IPS DF 6.9 (cell line): ENCODE measurements at regions not wholly inside any gene's neighbourhood (a gene's known extent, or its start where the extent isn't known, plus 50 kb on each side); places are given as distances from the start of the nearest gene placed in this dataset.

ENCODE experiments used
- DNase-seq: peaks from one replicate; pipeline ENCODE4 v3.0.0-alpha.2; 2013; ENCODE audit warnings: low read depth, low spot score
- H3K27ac ChIP-seq: one replicate; pipeline ENCODE4 v1.5.1; 2013; ENCODE audit warnings: low read length, control low read depth
- H3K27me3 ChIP-seq: 2 replicates; pipeline ENCODE4 v1.6.1; 2013; ENCODE audit warnings: mild to moderate bottlenecking, low read length; ENCODE audit not compliant: control insufficient read depth, insufficient read depth
- H3K36me3 ChIP-seq: 2 replicates; pipeline ENCODE4 v1.6.1; 2013; ENCODE audit warnings: low read length; ENCODE audit not compliant: control insufficient read depth, insufficient read depth
- H3K4me1 ChIP-seq: 2 replicates; pipeline ENCODE4 v1.6.1; 2013; ENCODE audit warnings: low read length; ENCODE audit not compliant: control insufficient read depth, insufficient read depth
- H3K4me3 ChIP-seq: 2 replicates; pipeline ENCODE4 v1.5.1; 2013; ENCODE audit warnings: mild to moderate bottlenecking, low read length
- H3K9me3 ChIP-seq: 2 replicates; pipeline ENCODE4 v1.6.1; 2013; ENCODE audit warnings: low read length, inconsistent platforms; ENCODE audit not compliant: control insufficient read depth, insufficient read depth
- WGBS: extraction: QIAGEN DNeasy Blood & Tissue Kit; methylation state at CpG from one replicate; pipeline ENCODE4 v1.1.7; 2013; ENCODE audit warnings: mixed read lengths, missing lambda C conversion rate; ENCODE audit not compliant: insufficient read length, insufficient coverage; 5-methylcytosine and 5-hydroxymethylcytosine counted together

- Histone ChIP-seq H3K36me3 (no peaks in the 10 kb centered on the region), H3K4me1 (peaks cover 4% of the 10 kb centered on the region), H3K27me3 (no peaks in the 10 kb centered on the region), H3K27ac (no peak overlapping the region), H3K9me3 (no peaks in the 10 kb centered on the region; the same call in 1 of the 2 replicates), H3K4me3 (no peak overlapping the region)
- no CpG with 5 or more reads among the region's 2 CpGs for WGBS
- no peak for DNase-seq
Observed at GRCh38 chr5:34517249-34517648, 138.9 kb upstream of the RAI14 start.

- no peak for DNase-seq
- Histone ChIP-seq H3K9me3 (no peaks in the 10 kb centered on the region; the same call in 1 of the 2 replicates), H3K27me3 (no peaks in the 10 kb centered on the region), H3K4me3 (no peak overlapping the region), H3K27ac (no peak overlapping the region), H3K36me3 (no peaks in the 10 kb centered on the region), H3K4me1 (peaks cover 4% of the 10 kb centered on the region)
- WGBS = no CpG with 5 or more reads among the region's 3 CpGs
Observed at GRCh38 chr5:34519489-34520220, 136.5 kb upstream of the RAI14 start.

- H3K9me3 ChIP-seq = no peaks in the 10 kb centered on the region
- peaks cover 4% of the 10 kb centered on the region for H3K4me1 ChIP-seq
- no peaks in the 10 kb centered on the region for H3K36me3 ChIP-seq
- H3K27me3 ChIP-seq = no peaks in the 10 kb centered on the region
- no peak for DNase-seq
- WGBS = no CpG with 5 or more reads among the region's 8 CpGs
- H3K27ac ChIP-seq = peak overlapping the region; percentile 63
- H3K4me3 ChIP-seq = no peak overlapping the region
Observed at GRCh38 chr5:34521628-34522290, 134.4 kb upstream of the RAI14 start.

DNA sequence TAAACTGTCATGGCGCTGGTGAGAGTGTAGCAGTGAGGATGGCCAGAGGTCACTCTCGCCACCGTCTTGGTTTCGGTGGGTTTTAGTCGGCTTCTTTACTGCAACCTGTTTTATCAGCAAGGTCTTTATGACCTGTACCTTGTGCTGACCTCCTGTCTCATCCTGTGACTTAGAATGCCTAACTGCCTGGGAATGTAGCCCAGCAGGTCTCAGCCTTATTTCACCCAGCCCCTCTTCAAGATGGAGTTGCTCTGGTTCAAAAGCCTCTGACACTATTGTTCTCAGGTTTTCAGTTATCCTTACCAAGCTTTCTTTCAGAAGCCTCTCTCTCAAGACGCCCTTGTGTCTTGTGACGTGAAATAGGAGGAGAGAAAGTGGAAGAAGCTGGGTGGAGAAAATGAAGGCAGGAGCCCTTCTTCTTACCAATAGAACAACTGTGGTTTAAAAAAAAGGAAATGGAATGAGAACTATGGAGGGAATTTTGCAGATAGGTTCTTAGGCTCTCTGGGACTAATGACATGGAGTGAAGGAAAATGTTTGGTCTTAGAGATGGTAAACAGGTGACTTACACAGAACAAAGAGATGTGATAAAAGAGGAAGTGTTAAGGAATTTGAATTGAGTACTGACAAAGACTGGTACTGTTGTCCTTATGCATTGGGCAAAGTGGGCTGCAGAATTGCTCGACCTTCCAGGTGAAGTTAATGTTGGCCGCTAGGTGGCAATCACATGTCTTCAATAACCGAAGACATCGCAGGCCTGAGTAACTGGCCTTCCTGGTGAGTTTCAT, 133.3 kb upstream of the RAI14 start:
- no CpG with 5 or more reads among the region's 11 CpGs for WGBS
- Histone ChIP-seq H3K36me3 (no peaks in the 10 kb centered on the region), H3K27ac (peak overlapping the region; percentile 59), H3K9me3 (no peaks in the 10 kb centered on the region), H3K4me1 (peaks cover 4% of the 10 kb centered on the region), H3K4me3 (no peak overlapping the region), H3K27me3 (no peaks in the 10 kb centered on the region)
- DNase-seq = peak; percentile 93

- no peak overlapping the region for H3K4me3 ChIP-seq
- H3K4me1 ChIP-seq = peaks cover 4% of the 10 kb centered on the region
- H3K9me3 ChIP-seq = no peaks in the 10 kb centered on the region
- WGBS = no CpG with 5 or more reads among the region's 1 CpG
- DNase-seq = no peak
- H3K27me3 ChIP-seq = no peaks in the 10 kb centered on the region
- H3K27ac ChIP-seq = no peak overlapping the region
- H3K36me3 ChIP-seq = no peaks in the 10 kb centered on the region
Observed at GRCh38 chr5:34523387-34523726, 132.8 kb upstream of the RAI14 start.

DNA sequence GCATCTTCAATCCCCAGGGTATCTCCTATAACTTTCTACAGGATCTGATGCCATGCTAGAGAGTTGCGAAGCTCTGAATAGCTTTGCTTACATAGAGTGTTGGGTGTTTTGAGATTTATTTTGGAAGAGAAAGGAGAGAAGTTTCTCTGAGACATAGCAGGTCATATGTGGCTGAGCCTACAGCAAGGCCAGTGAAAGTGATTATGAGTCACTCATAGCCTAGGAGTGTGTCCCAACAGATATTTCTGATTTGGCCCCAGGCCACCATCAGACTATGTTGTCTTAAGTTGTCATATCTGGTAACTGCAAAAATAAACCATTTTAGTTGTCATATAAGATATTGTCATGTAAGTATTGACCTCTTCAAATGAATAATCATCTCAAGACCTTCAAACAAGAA, 132.0 kb upstream of the RAI14 start:
- H3K27me3 ChIP-seq = no peaks in the 10 kb centered on the region
- no peaks in the 10 kb centered on the region for H3K36me3 ChIP-seq
- no CpG with 5 or more reads among the region's 1 CpG for WGBS
- DNase-seq = no peak
- no peaks in the 10 kb centered on the region for H3K9me3 ChIP-seq
- H3K4me3 ChIP-seq = no peak overlapping the region
- H3K4me1 ChIP-seq = peaks cover 4% of the 10 kb centered on the region
- no peak overlapping the region for H3K27ac ChIP-seq

GRCh38 chr5:34525761-34526160, 130.4 kb upstream of the RAI14 start:
- Histone ChIP-seq H3K27ac (no peak overlapping the region), H3K4me1 (peaks cover 4% of the 10 kb centered on the region), H3K9me3 (no peaks in the 10 kb centered on the region), H3K4me3 (no peak overlapping the region), H3K27me3 (no peaks in the 10 kb centered on the region), H3K36me3 (no peaks in the 10 kb centered on the region)
- no peak for DNase-seq
- no CpG with 5 or more reads among the region's 6 CpGs for WGBS

- no CpG with 5 or more reads among the region's 3 CpGs for WGBS
- DNase-seq = no peak
- Histone ChIP-seq H3K36me3 (no peaks in the 10 kb centered on the region), H3K27me3 (no peaks in the 10 kb centered on the region), H3K4me3 (no peak overlapping the region), H3K9me3 (no peaks in the 10 kb centered on the region), H3K4me1 (peaks cover 2% of the 10 kb centered on the region), H3K27ac (no peak overlapping the region)
Observed at GRCh38 chr5:34526682-34527305, 129.3 kb upstream of the RAI14 start.

DNA sequence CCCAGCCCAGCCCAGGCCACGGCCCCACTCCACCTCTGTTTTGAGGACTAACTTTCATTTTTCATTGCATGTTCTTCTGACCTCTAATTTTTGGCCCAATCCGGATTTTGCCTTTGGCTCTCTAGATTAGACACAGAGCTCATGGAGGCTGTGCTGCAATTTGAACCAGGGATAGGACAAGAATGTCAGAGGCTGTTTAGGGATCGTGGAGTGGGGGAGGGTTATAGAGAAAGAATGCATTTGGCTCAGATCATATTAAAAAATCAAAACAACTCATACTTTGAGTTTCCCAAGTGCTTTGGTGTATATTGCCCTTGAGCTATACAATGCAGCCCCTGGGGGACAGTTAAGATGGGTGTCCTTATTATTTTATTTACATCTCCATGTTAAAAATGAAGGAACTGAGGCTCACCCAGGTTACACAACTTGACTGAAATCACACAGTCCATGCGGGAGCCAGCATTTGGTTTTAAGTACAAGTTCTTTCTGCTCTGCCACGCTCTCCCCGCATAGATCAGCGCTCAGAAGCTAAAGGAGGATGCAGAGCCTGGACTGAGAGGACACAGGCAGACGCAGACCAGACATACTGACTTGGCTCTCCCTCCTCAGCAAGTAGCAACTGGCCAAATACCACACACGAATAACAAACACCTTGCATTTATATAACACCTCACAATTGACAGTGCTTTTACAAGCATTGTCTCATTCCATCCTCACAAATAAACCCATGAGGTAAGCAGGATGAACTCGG, 126.4 kb upstream of the RAI14 start:
- no peak for DNase-seq
- no peak overlapping the region for H3K4me3 ChIP-seq
- H3K27ac ChIP-seq = no peak overlapping the region
- WGBS = no CpG with 5 or more reads among the region's 10 CpGs
- H3K27me3 ChIP-seq = no peaks in the 10 kb centered on the region
- H3K36me3 ChIP-seq = no peaks in the 10 kb centered on the region
- H3K4me1 ChIP-seq = no peaks in the 10 kb centered on the region; the same call in 1 of the 2 replicates
- no peaks in the 10 kb centered on the region for H3K9me3 ChIP-seq

DNA sequence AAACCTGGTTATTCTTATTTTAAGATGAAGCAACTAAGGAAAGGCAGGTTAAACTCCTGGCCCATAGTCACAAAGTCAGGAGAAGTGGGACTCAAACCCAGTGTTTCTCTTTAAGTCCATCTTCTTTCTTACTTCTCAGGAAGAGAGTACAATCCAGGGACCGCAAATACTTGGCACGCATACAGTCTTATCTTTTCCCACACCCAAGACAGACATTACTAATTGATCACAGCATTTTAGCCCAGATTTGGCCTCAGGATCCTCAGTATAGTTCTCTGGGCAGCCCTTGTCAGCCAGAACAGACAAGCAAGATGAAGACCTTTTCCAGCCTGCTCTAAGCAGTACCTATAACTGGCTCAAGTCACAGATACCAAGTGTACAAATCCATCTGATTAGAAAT, 125.5 kb upstream of the RAI14 start:
- Histone ChIP-seq H3K9me3 (no peaks in the 10 kb centered on the region), H3K27me3 (no peaks in the 10 kb centered on the region), H3K4me3 (no peak overlapping the region), H3K4me1 (no peaks in the 10 kb centered on the region; the same call in 1 of the 2 replicates), H3K27ac (no peak overlapping the region), H3K36me3 (no peaks in the 10 kb centered on the region)
- DNase-seq = no peak
- WGBS = no CpG with 5 or more reads among the region's 2 CpGs
